Kidney (tissue), 13 donors: ENCODE measurements at regions not wholly inside any gene's neighbourhood (a gene's known extent, or its start where the extent isn't known, plus 50 kb on each side); places are given as distances from the start of the nearest gene placed in this dataset.
A peak's percentile ranks its signal among the peaks of the same experiment; 100 is the strongest.

Experiments used
- DNase-seq, 5 donors: peaks; one replicate each; pipeline ENCODE4 v3.0.0-alpha.2; 2013 to 2020
- FAIRE-seq: peaks from 2 replicates; lab custom pipeline; 2012; peaks lifted over from hg19 to GRCh38; lab: Jason Lieb, UNC
- H3K27ac ChIP-seq, 2 donors: one replicate each; pipeline ENCODE4 v1.7.0; 2013; ENCODE audit warnings: low read depth in 2 of 2, low read length in 2 of 2, inconsistent platforms in 1 of 2
- H3K27me3 ChIP-seq: one replicate; pipeline ENCODE4 v1.7.1; 2013; ENCODE audit warnings: low read length, inconsistent platforms; ENCODE audit not compliant: control insufficient read depth, insufficient read depth
- H3K36me3 ChIP-seq, 3 donors: one replicate each; pipeline versions ENCODE4 v1.7.0 to v1.7.1; 2013; ENCODE audit warnings: low read length in 3 of 3, control low read depth in 1 of 3, inconsistent platforms in 1 of 3; ENCODE audit not compliant: insufficient read depth in 3 of 3, control insufficient read depth in 2 of 3
- H3K4me1 ChIP-seq, 3 donors: one replicate each; pipeline versions ENCODE4 v1.7.0 to v1.7.1; 2013; ENCODE audit warnings: low read length in 3 of 3, inconsistent platforms in 1 of 3, low read depth in 1 of 3; ENCODE audit not compliant: control insufficient read depth in 2 of 3, insufficient read depth in 2 of 3
- H3K4me3 ChIP-seq, 3 donors: one replicate each; pipeline versions ENCODE4 v1.7.0 to v1.8.1; 2013; ENCODE audit warnings: low read length in 3 of 3, control low read depth in 1 of 3, inconsistent platforms in 1 of 3
- H3K9ac ChIP-seq, 3 donors: one replicate each; pipeline versions ENCODE4 v1.7.0 to v1.7.1; 2013; ENCODE audit warnings: low read length in 3 of 3, control low read depth in 1 of 3, inconsistent platforms in 1 of 3
- H3K9me3 ChIP-seq, 3 donors: one replicate each; pipeline versions ENCODE4 v1.7.0 to v1.7.1; 2013; ENCODE audit warnings: low read length in 3 of 3, control low read depth in 1 of 3, inconsistent platforms in 1 of 3; ENCODE audit not compliant: control insufficient read depth in 2 of 3, insufficient read depth in 1 of 3
- CTCF ChIP-seq: IDR thresholded peaks from 3 replicates; pipeline ENCODE4 v1.5.1; 2012; ENCODE audit warnings: mild to moderate bottlenecking, moderate library complexity, borderline replicate concordance; ENCODE audit not compliant: insufficient read depth; ENCODE audit errors: extremely low read depth
- intact Hi-C: fragments of 100-400 bp; cut with DNase I; formaldehyde crosslinking; loops from one replicate; pipeline ENCODE4 v1.11.1; 2022
- donor health status: control.
- donor health status: control.
- donor health status: control.
- donor health status: control.
- donor health status: control.
- donor health status: DM: yes; HTN: yes; CAD: no.
- donor health status: Normal renal cell carcinoma (clear cell type).

DNA sequence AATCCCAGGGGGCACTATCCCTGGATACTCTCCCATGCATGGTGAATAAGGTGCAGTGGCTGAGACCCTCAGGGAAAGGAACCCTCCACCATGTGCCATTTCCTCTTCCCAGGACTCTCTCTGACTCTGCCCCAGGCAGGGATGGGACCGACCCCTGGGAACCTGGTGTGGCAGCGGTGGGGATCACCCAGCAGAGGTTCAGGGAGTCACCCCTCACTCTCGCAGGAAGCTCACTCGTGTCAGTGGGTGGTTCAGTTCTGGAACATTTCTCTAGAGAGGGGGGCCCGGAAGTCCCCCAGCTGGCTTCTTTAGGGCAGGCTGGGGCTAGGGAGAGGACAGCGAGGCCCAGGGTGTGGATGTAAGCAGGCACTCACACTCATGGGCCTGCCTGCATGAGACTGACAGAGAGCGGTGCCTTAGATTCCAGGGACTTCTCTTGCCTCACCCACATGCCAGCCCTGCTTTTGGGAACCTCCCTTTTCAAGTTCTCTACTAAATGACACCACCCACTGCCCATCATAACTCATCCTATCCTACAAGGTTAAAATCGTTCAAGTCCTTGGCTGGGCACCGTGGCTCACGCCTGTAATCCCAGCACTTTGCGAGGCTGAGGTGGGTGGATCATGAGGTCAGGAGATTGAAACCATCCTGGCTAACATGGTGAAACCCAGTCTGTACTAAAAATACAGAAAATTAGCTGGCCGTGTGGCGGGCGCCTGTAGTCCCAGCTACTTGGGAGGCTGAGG is 109.7 kb upstream of the SDK2 start:
- TF ChIP-seq CTCF: no peak
- H3K36me3 ChIP-seq: no peaks in the 10 kb centered on the region

DNA sequence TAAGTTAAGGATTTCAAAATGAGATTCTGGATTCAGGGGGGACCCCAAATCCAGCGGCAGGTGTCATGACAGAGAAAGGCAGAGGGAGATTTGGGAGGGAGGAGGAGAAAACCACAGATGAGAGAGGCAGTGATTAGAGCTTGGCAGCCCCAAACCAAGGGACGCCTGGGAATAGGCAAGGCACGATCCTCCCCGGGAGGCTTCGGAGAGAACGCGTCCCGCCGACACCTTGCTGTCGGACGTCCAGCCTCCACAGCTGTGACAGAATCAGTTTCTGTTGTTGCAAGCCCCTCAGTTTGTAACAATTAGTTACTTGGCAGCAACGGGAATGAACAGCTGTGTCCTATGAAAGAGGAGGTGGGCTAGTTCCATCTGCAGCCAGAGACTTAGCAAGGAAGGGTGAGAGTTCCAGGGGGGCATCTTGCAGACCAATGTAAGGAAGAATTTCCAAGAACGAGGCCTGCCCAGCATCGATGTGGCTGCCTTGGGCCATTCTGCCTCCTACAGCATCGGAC is 110.7 kb upstream of the SDK2 start:
- DNase-seq (no peak), FAIRE-seq (no peak)
- Histone ChIP-seq H3K9ac (no peak overlapping the region), H3K4me1 (no peaks in the 10 kb centered on the region), H3K4me3 (no peak overlapping the region), H3K36me3 (no peaks in the 10 kb centered on the region), H3K9me3 (no peaks in the 10 kb centered on the region), H3K27ac (no peak overlapping the region), H3K27me3 (no peaks in the 10 kb centered on the region)
- intact Hi-C loops: no loop called here
- TF ChIP-seq CTCF: no peak

More for the DNA sequence above, 109.7 kb upstream of the SDK2 start:
- Histone ChIP-seq H3K4me1 (no peaks in the 10 kb centered on the region), H3K9me3 (no peaks in the 10 kb centered on the region), H3K4me3 (no peak overlapping the region), H3K27me3 (no peaks in the 10 kb centered on the region), H3K9ac (no peak overlapping the region), H3K27ac (no peak overlapping the region)
- FAIRE-seq (no peak), DNase-seq (peak in 1 of 5 donors; percentile 58)
- intact Hi-C loops: no loop called here

DNA sequence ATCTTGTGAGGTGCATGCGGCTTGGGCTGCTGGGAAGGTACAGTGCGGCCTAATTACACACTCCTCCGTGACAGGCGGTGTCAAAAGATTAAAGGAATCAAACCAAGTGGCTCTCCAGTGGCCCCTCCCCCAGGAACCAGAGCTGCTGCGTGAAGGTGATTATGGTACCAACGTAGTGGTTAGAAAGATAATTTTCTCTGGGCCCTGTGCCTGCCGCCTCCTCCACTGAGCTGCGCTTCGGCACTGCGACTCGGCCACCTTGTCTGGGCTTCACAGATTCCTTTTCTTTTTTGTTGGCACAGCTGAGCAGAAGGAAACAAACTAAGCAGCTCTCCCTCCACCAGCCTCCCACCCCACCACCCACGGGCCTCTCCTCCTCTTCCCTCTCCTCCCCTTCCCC is 113.2 kb upstream of the SDK2 start:
- H3K4me3 ChIP-seq: no peak overlapping the region
- intact Hi-C loops: no loop called here
- H3K36me3 ChIP-seq: no peaks in the 10 kb centered on the region
- H3K9me3 ChIP-seq: no peaks in the 10 kb centered on the region
- peak in 1 of 5 donors; percentile 32 for DNase-seq
- H3K27me3 ChIP-seq: no peaks in the 10 kb centered on the region
- H3K9ac ChIP-seq: no peak overlapping the region
- no peak for TF ChIP-seq CTCF
- H3K4me1 ChIP-seq: no peaks in the 10 kb centered on the region
- no peak for FAIRE-seq
- no peak overlapping the region for H3K27ac ChIP-seq
